ENCODE measurements at regions not wholly inside any gene's neighbourhood (a gene's known extent, or its start where the extent isn't known, plus 50 kb on each side); places are given as distances from the start of the nearest gene placed in this dataset.

DNA sequence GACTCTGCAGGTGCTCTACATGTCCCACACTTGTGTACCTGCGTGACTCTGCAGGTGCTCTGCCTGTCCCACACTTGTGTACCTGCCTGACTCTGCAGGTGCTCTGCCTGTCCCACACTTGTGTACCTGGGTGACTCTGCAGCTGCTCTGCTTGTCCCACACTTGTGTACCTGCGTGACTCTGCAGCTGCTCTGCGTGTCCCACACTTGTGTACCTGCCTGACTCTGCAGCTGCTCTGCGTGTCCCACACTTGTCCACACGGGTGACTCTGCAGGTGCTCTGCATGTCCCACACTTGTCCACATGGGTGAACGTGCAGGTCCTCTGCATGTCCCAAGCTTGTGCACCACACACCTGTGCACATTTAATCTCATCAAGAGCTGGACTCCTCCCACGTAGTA, 576.7 kb upstream of the SALL3 start:
- TF ChIP-seq POLR2A (IDR thresholded peaks at IDR 0.05; ENCODE audit: low read length), result no peak
- TF ChIP-seq GATA1 (IDR thresholded peaks at IDR 0.05; ENCODE audit: low read depth, low read length), result no peak

All from erythroblast (primary cell).